ENCODE measurements at regions not wholly inside any gene's neighbourhood (a gene's known extent, or its start where the extent isn't known, plus 50 kb on each side); places are given as distances from the start of the nearest gene placed in this dataset.
"Not testable (repeated sequence)": the region's sequence is repeated elsewhere in the genome, so short reads cannot be mapped to it uniquely, and the experiment has no call there.

DNA sequence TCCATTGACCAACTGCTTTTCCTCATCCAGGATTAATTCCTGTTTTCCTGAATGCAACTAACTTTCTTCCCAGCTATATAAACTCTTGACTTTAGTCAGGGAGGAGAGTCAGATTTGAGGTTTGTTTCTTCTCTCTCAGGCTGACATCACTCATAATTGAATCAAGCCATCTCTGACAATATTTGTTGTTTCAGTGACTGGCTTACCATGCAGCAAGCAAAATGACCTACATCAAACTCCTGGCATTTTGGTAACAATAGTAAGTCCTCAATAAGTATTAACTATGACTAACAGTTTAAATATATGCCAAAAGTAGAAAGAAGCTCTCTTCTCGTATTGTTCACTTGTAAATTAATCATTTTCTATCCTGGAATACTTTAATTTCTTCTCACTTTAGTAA, 625.7 kb upstream of the KCND2 start:
- H3K27ac ChIP-seq = no peak overlapping the region

GRCh38 chr7:119648752-119649151, 624.2 kb upstream of the KCND2 start:
- not testable (repeated sequence) for H3K4me1 ChIP-seq (ENCODE audit: control insufficient read depth in 1 of 2, insufficient read depth in 1 of 2, low read depth in 1 of 2, low read length in 1 of 2); H3K9me3 ChIP-seq; H3K27me3 ChIP-seq; H3K4me3 ChIP-seq (ENCODE audit: low read depth in 1 of 2, low read length in 1 of 2); H3K27ac ChIP-seq; H3K36me3 ChIP-seq

More for the DNA sequence above, 625.7 kb upstream of the KCND2 start:
- Histone ChIP-seq H3K36me3 (no peaks in the 10 kb centered on the region), H3K4me1 (ENCODE audit: control insufficient read depth in 1 of 2, insufficient read depth in 1 of 2, low read depth in 1 of 2, low read length in 1 of 2) (no peaks in the 10 kb centered on the region), H3K4me3 (ENCODE audit: low read depth in 1 of 2, low read length in 1 of 2) (no peak overlapping the region), H3K27me3 (no peaks in the 10 kb centered on the region), H3K9me3 (no peaks in the 10 kb centered on the region)
- TF ChIP-seq CTCF (IDR thresholded peaks at IDR 0.05) = no peak

DNA sequence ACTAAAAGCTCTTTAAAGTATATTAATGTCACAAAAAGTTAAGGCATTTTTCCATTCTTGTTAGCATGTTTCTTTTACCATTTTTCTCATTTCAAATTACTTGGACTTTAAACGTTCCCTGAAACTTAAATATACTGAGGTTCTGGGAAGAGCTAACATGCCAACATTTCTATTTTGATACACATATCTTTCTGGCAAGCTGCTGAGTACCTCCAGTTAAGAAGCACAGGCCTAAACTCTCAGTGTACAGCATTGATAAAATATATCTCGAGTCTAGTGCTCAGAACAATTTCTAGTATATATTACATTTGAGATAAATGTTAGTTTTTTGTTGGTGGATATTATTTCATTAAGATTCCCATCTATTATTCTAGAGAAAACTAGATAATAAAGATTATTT, 612.9 kb upstream of the KCND2 start:
- no peak overlapping the region for H3K4me3 ChIP-seq (ENCODE audit: low read depth in 1 of 2, low read length in 1 of 2)
- H3K27ac ChIP-seq = no peak overlapping the region
- no peaks in the 10 kb centered on the region for H3K27me3 ChIP-seq
- TF ChIP-seq CTCF (IDR thresholded peaks at IDR 0.05) = no peak
- no peaks in the 10 kb centered on the region for H3K36me3 ChIP-seq
- H3K9me3 ChIP-seq = no peaks in the 10 kb centered on the region
- no peaks in the 10 kb centered on the region for H3K4me1 ChIP-seq (ENCODE audit: control insufficient read depth in 1 of 2, insufficient read depth in 1 of 2, low read depth in 1 of 2, low read length in 1 of 2)

DNA sequence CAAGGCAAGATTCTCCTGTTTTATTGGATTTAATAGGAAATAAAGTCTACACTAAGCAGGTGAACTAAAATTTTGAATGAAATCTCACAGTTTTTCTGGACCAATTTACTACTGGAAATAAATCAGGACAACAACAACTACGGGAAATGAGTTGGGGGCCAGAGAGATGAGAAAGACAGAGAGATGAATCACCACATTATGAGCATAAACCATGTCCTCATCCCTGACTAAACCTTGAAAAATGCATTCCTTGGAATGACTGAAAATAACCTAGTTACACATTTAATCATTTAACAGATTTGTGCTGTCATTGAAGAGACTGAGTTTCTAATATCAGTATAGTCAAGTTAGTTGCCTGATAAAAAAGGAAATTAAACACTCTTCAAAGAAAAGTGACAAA, 608.4 kb upstream of the KCND2 start:
- Histone ChIP-seq H3K4me3 (ENCODE audit: low read depth in 1 of 2, low read length in 1 of 2) (no peak overlapping the region), H3K27ac (no peak overlapping the region), H3K9me3 (no peaks in the 10 kb centered on the region), H3K27me3 (no peaks in the 10 kb centered on the region), H3K4me1 (ENCODE audit: control insufficient read depth in 1 of 2, insufficient read depth in 1 of 2, low read depth in 1 of 2, low read length in 1 of 2) (no peaks in the 10 kb centered on the region), H3K36me3 (no peaks in the 10 kb centered on the region)
- TF ChIP-seq CTCF (IDR thresholded peaks at IDR 0.05) = no peak

DNA sequence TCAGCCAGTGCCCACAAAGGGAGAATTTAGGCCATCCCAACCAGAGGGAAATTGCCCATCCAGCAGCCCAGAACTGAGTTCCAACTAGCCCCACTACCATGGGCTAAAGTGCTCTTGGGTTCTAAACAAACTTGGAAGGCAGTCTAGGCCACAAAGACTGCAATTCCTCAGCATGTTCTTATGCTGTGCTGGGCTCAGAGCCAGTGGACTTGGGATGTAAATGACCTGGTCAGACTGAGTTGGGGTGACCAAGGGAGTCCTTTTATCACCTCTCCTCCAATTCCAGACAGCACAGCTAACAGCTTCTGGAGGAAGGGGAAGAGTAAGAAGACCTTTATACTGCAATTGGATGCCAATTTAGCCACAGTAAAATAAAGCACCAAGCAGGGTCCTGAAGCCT, 607.2 kb upstream of the KCND2 start:
- H3K9me3 ChIP-seq = no peaks in the 10 kb centered on the region
- no peak overlapping the region for H3K27ac ChIP-seq
- TF ChIP-seq CTCF (IDR thresholded peaks at IDR 0.05) = no peak
- H3K27me3 ChIP-seq = no peaks in the 10 kb centered on the region
- no peaks in the 10 kb centered on the region for H3K36me3 ChIP-seq
- no peaks in the 10 kb centered on the region for H3K4me1 ChIP-seq (ENCODE audit: control insufficient read depth in 1 of 2, insufficient read depth in 1 of 2, low read depth in 1 of 2, low read length in 1 of 2)
- H3K4me3 ChIP-seq (ENCODE audit: low read depth in 1 of 2, low read length in 1 of 2) = no peak overlapping the region

GRCh38 chr7:119681336-119681735, 591.6 kb upstream of the KCND2 start:
- no peaks in the 10 kb centered on the region for H3K36me3 ChIP-seq
- no peaks in the 10 kb centered on the region for H3K27me3 ChIP-seq
- no peak for TF ChIP-seq CTCF (IDR thresholded peaks at IDR 0.05)
- no peak overlapping the region for H3K4me3 ChIP-seq (ENCODE audit: low read depth in 1 of 2, low read length in 1 of 2)
- no peaks in the 10 kb centered on the region for H3K9me3 ChIP-seq
- no peak overlapping the region for H3K27ac ChIP-seq
- no peaks in the 10 kb centered on the region for H3K4me1 ChIP-seq (ENCODE audit: control insufficient read depth in 1 of 2, insufficient read depth in 1 of 2, low read depth in 1 of 2, low read length in 1 of 2)

Measured in neutrophil (primary cell).